ENCODE measurements at regions not wholly inside any gene's neighbourhood (a gene's known extent, or its start where the extent isn't known, plus 50 kb on each side); places are given as distances from the start of the nearest gene placed in this dataset.

DNA sequence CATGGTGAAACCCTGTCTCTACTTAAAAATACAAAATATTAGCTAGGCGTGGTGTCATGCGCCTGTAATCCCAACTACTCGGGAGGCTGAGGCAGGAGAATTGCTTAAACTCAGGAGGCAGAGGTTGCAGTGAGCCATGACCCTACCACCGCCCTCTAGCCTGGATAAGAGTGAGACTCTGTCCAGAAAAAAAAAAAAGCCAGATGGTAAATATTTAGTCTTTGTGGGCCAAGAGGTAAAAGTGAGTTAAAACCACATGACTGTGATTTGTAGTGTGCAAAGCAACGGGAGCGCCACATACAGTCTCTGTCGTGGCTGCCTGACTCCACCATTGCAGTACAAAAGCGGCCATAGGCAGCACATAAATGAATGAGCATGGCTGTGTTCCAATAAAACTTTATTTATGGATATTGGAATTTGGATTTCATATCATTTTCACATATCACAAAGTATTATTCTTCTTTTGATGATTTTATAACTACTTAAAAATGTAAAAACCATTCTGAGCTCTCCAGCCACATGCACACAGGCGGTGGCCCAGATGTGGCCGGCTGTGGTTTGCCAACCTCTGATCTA is 51.8 kb upstream of the CASZ1 start:
- no peak for DNase-seq (ENCODE audit: low read depth in 2 of 2)

DNA sequence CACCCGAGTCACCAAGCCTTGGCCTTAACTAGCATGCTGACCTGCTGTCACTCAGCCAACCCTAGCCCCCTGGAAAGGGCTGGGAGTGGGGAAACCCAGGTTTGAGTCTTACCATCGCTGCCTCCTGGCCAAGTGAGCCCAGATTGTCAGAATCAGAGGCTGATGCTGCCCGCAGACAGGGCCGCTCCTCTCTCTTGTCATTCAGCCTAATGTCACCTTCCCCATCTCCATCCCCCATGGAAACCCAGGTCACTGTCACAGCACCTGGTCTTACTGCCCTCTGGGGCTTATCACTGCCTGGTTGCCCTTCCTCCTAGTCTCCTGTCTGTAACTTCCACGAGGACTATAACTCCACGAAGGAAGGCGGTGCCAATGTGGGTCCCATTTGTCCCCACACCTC is 53.6 kb upstream of the CASZ1 start:
- no peak for DNase-seq (ENCODE audit: low read depth in 2 of 2)

DNA sequence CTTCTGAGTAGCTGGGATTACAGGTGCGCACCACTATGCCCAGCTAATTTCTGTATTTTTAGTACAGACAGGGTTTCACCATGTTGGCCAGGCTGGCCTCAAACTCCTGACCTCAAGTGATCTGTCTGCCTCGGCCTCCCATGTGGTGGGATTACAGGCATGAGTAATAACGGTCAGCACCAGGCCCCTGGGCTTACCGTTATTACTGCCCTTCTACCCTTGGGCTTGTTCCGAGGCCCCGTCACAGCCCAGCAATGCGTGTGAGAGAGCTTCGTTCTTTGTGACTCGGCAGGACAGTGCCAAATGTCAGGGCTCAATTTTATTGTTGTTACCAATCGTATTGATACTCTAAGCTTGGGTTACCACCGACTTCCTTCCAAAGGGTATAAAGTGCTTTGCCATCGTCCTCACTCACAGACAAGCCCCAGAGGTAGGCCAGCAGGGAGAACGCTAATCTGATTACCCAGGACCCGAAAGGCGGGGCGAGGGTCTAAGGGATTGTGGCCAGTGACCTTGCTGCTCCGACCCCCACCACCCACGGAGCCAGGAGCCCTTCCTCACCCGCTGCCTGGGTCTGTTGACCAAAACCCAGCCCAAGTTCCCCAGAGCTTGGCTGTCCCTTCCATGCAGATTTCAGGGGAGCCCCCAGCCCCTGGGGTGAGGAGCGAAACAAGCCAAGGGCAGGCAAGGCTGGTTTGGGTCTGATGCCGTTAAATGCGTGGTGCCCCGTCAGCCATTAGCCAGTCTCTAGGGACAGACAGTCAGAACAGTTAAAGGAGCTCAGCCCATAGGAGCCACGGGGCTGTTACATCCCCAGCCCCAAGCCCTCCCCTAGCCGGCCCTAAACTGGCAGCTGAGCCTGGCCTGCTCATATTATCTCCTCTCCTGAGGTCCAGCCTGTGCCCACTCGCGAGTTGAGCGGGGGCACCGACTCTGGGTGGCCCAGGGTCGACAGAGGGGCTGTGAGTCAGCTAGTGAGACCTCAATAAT is 54.9 kb upstream of the CASZ1 start:
- DNase-seq (ENCODE audit: low read depth in 2 of 2): no peak

DNA sequence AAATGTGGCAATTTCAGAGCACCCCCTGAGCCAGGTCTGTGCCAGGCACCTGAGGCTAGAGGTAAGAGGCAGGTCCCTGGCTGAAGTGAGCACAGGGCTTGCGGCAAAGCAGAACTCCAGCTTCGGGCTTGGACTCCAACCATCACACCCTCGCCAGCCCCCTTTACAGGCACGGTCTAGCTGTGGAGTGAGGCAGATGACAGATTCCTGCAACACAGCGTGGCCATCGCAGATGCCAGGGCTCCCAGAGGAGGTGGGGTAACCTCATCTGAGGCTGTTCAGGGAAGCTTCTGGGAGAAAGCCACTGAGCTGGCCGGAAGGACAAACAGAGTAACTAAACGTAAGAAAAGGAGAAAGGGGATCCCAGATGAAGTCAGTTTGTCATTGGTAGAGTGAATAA is 55.6 kb upstream of the CASZ1 start:
- no peak for DNase-seq (ENCODE audit: low read depth in 2 of 2)

DNA sequence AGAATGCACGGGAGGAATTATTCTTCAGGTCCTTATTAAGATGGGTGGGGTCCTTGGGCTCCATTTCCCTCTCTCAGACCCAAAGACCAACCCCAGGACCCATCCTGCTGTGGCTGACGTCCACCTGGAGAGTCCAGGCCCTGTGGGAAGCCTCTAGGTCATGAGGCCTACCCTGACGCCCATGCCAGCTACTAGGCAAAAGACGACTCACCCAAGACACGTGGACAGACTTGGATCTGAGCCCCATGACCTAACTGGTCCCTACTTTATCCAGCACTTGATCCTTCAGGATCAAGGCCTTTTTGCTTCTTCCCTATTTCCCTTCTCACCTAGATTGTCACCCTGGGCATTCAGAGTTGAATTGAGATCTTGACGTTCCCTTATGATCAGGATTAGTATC is 56.0 kb upstream of the CASZ1 start:
- DNase-seq (ENCODE audit: low read depth in 2 of 2): no peak

DNA sequence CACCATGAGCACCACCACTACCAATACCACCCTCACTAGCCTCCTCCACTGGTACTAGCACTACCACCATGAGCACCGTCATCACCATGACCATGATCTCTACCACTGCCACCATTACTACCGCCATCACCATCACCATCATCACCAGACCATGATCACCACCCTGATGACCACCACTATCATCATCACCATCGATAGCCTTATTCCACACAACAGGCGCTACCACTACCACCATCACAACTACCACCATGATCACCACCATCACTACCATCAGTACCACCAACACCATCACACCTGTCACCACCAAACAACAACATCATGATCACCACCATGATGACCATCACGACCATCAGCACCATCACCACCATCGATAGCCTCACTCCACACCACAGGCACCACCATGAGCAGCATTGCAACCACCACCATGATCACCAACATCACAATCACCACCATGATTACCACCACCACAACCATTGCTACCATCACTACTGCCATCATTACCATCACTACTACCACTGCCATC is 56.6 kb upstream of the CASZ1 start:
- no peak for DNase-seq (ENCODE audit: low read depth in 2 of 2)

DNA sequence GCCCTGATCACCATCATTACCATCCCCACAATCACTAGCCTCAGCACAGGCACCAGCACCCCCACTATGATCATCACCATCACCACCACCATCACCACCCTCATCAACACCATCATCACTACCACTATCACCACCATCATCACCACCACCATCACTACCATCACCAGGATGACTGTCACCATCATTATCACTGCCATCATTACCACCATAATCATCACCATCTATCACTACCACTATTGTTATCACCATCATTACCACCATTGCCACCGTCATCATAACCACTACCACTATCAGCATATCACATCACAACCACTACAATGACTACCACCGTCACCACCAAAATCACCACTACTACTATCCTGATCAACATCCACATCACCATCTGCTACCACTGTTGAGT is 57.3 kb upstream of the CASZ1 start:
- no peak for DNase-seq (ENCODE audit: low read depth in 2 of 2)

DNA sequence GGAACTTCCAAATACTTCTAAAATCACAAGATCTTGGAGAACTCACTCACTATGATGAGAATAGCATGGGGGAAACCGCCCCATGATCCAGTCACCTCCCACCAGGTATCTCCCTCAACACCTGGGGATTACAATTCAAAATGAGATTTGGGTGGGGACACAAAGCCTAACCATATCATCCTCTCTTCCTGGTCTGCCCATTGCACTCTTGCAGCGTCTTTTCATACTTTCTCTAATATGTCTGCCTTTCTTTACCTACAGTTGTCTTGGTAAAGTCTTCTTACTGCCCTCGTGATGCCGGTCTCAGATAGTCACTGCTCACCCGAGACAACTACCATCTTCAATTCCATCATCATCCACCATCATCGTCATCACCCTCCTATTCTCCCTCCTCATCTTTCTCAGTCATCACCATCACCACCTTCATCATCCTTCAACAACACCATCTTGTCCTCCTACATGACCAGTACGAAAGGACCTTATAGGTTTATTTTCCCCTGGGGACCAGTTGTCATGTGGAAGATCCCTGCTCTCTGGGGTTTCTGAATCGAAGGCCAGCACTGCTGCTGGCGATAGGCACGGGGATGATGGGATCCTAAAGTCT is 58.5 kb upstream of the CASZ1 start:
- no peak for DNase-seq (ENCODE audit: low read depth in 2 of 2)

DNA sequence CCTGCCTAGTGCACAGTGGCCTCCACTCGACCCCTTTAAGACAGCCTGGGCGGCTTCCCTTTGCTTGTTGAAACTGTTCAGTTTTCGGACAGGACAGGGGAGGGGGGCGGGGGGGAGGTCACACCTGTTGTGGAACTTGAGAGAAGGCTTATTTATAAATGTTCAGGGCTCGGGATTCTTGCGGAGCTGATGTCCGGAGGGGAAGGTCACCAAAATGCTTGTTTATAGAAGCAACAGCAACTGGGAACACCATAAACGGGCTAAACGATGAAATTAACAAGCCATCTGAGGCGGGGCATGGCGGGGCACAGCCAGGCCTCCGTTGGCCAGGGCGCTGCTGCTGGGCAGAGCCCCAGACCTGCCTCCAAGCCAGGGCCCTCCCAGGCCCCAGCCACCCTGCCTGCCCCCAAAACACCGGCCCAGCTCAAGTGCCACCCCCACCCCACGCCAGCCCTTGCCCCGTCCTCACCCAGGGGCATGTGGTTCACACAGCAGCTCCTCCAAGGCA is 59.8 kb upstream of the CASZ1 start:
- DNase-seq (ENCODE audit: low read depth in 2 of 2): no peak

DNA sequence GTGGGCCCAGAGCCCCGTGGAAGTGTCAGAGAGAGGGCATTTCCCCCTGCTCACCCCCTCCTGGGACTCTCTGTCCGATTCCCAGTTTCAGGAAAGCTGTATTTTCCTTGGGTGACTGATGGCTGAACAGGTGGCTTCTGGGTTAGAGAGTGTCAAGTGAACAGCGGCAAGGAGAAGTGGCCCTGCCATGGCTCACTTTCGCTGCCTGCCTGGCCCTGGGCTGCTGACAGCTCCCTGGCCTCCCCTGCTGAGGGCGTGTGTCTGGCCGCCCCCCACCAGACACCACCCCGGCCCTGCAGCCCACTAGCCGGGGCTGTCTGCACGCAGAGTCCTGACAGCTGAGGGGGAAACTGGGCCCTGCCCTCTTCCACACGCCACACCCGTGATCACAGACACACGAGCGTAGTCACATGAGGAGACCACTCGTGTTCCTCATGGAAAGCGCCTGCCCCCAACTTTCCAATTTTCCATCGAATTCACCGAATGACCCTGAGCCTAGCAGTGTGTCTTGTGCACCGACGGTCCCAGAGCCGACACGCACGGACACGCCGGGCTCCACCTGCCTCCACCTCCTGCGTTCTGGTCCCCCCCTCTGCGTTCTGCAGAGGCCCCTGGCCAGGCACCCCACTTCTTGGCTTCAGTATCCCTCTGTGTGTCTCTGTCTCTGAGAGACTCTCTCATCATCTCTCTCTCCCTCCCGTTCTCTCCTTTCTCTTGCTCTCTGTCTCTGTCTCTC is 60.6 kb upstream of the CASZ1 start:
- no peak for DNase-seq (ENCODE audit: low read depth in 2 of 2)

DNA sequence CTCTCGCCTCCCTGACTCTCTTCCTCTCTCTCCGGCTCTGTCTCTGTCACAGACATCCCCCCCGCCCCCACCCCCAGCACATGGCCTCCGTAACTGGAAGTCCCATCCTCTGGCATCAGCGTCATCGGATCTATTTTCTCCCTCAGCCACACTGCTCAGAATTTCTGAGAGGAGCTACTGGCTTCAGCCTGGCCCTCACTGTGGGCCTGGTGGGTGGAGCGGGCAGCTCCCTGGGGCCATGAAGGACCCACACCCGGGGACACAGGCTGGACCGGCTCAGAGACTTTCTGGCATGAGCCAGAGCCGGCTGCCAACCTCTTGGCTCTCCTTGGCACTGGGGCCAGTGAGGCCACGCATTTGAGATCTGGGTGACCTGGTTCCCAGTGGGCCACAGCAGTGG is 61.2 kb upstream of the CASZ1 start:
- no peak for DNase-seq (ENCODE audit: low read depth in 2 of 2)

DNA sequence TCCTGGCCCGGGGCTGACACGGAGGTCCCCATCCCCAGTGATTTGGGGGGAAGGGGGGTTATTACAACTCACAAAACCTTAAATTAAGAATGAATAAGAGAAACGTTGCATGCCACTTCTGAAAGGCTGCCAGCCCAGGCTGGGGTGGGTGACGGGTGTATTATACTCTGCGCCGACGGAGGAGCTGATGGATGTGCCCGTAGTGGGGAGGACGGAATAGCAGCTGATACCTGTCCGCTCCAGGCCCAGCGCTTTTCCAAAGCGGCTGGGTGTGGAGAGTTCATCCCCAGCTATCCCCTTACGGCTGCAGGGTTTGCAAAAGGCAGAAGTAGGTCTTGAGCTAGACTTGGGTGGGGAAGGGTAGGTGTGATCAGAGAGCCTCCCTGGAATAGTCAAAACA is 63.8 kb upstream of the CASZ1 start:
- no peak for DNase-seq (ENCODE audit: low read depth in 2 of 2)

DNA sequence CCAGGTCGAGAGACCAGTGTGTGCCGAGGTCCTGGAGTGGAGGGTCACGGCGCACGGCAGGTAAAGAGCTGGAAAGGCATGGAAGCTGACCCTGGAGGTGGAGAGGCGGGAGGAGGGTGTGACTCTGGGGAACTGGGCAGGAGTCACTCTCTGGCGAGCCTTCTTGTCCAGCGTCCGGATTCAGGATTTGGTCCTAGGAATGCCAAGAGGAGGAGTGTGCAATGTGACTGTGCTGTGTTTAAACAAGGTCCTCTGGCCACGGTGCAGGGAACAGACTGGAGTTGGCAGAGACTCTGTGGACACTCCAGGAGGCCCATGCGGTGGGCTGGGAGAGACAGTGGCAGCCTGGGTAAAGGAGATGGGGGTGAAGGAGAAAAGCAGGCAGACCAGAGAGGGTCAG is 64.2 kb upstream of the CASZ1 start:
- DNase-seq (ENCODE audit: low read depth in 2 of 2): no peak

DNA sequence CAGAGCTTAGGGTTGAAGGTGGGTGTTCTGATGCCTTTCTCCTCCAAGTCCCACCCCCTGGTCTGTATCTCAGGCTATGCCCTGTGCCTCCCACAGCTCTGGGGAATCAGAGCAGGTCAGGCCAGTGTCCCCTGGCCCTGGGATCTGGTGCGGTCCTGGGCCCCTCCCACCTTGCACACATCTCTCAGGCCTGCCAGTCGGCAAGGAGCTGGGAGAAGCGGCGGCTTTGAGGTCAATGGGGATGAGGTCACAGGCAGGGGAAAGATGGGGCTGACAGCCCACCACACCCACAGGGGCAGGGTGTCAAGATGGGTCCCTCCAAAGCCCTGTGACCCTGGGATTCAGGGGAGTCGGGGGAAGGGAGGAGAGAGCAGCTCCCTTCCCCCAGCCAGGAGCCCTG is 65.4 kb upstream of the CASZ1 start:
- DNase-seq (ENCODE audit: low read depth in 2 of 2): no peak

DNA sequence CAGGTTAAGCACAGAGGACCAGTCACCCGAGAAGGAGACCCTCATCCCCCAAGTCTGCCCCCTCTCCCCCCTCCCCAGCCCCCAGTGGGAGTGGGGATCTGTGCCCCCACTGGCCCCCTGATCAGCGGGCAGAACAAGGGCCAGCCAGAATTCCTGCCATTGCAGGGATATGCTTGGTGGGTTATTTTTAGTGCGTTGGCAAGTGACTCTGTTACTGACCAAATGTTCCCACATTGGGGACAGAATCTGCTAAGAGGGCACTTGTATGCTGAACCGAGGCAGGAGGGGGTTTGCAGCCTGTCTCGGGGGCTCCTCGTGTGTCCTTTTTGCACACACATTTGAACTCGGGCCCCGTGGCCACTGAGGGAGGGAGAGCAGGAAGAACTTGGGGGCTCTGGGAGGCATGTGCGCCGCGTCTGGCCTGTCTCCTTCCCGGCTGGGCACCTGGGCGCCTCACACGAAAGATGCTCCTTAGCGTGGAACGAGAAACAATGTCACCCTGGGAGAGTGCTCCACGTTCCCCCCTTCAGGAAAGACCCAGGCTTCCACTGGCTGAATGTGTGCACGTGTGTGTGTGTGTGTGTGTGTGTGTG is 66.4 kb upstream of the CASZ1 start:
- no peak for DNase-seq (ENCODE audit: low read depth in 2 of 2)

DNA sequence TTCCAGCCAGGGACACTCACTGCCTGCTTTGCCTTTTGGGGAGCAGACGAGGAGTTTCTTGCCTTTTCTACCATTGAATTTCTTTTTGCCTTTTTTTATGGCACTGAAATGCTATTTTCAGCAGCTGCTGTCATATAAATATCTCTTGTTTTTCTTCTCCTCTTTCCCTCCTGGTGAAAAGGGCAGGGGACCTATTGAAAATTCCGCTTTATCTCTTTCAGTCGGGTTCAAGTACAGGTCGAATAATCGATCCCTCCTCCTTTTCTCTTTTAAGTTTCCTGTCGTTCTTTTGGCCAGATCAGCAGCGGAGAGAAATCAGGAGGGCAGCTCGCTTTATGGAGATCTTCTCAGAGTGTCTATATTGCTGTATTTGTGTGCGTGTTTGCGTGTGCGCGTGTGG is 67.4 kb upstream of the CASZ1 start:
- no peak for DNase-seq (ENCODE audit: low read depth in 2 of 2)

DNA sequence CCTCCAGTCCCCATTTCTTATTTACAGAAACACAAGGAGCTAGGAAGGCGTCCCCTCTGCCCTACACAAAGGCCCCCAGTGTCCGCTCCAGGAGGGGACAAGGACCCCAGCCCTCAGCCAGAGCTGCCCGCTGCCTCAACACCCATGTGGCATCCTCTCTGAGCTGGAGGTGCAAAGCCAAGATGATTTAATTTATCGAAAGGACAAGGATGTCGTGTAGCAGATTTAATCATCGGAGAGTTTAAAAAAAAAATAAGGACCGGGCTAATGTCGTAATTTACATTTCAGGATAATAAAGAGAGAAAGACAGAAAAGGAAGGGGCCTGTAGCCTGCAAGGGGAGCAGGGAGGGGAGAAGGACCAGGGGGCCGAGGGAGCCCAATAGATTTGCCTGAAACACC is 68.3 kb upstream of the CASZ1 start:
- DNase-seq (ENCODE audit: low read depth in 2 of 2): no peak

DNA sequence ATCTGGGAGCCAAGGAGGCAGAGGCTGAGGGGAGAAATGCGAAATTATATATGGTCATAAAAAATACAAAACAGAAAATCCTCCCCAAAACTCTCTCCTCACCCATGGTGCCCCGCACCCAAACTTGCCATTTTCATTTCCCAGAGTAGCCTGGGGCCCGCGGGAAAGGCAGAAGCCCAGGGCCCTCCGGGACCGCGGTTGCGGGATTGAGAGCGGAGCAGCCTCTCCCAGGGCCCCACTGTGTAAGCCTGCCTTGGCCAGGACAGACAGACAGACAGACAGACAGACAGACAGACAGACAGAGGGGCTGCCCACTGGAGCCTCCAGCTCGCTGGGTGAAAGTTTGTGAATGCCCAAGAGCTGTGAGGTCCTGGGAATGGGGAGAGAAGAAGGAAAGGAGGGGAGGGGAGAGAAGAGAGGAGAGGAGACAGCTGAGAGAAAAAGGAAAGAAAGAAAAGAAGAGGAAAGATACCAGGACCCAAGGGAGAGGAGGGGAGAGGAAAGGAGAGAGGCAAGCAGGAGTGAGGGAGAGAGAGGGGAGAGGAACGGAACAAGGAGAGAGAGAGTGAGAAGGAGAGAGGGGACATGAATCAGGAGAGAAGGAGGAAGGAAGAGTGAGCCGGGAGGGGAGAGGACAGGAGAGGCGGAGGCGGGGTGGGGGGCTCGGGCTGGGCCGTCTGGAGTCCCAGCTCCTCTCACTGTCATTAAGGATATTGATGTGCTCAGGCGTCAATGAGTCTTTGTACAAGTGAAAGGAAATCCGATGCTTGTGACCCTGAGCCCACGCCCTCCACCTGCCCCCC is 69.3 kb upstream of the CASZ1 start:
- no peak for DNase-seq (ENCODE audit: low read depth in 2 of 2)

DNA sequence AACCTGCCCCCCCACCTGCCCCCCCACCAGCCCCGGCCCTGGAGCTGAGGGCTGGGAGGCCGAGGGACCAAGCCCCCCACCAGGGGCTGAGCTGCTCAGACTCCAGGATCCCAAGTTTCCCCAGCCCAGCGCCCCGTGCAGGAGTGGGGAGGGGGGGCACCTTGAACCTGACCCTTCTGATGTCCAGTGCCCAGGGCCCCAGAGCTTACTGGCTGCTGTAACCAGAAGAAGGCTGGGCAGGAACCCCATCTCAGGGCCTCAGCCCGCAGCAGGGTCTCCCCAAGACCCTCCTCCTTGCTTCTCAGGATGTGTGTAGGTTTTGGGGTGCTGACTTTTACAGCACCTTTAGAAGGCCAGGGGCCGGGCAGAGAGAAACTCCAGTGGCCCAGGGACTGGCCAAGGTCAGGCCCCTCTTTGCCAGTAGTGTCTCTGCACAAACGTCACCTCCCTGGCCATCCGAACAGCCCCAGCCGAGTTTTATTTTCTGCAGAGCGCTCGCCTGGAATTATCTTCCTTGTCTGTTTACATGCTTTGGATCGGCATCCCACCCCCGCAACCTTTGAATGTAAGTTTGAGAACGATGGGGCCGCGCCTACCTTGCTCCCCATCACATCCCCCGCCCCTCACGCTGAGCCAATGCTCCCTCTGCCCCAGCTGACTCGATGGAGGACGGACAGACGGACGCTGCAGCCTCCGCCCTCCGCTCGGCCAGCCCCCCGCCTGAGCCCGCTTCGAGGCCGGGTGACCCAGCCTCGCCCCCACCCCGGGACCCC is 70.1 kb upstream of the CASZ1 start:
- DNase-seq (ENCODE audit: low read depth in 2 of 2): no peak
